Prostate gland (tissue), 2 donors: ENCODE measurements at regions not wholly inside any gene's neighbourhood (a gene's known extent, or its start where the extent isn't known, plus 50 kb on each side); places are given as distances from the start of the nearest gene placed in this dataset.

Source experiments
- POLR2A ChIP-seq: fragments of 450-650 bp; IDR thresholded peaks from one replicate; pipeline ENCODE4 v1.6.1; 2016; ENCODE audit warnings: antibody characterized with exemption, mild to moderate bottlenecking
- TF ChIP-seq, protein P1 (sequence below), 4 experiments: fragments of 200-600 bp in 2 of 4; fragments of 450-650 bp in 2 of 4; sonication (generic) in 2 of 4; IDR thresholded peaks; 1 replicate in 3 of 4; 2 replicates in 1 of 4; pipeline ENCODE4 v1.5.1; 2016 to 2019; ENCODE audit warnings: antibody characterized with exemption in 4 of 4, mild to moderate bottlenecking in 2 of 4, moderate library complexity in 2 of 4

DNA sequence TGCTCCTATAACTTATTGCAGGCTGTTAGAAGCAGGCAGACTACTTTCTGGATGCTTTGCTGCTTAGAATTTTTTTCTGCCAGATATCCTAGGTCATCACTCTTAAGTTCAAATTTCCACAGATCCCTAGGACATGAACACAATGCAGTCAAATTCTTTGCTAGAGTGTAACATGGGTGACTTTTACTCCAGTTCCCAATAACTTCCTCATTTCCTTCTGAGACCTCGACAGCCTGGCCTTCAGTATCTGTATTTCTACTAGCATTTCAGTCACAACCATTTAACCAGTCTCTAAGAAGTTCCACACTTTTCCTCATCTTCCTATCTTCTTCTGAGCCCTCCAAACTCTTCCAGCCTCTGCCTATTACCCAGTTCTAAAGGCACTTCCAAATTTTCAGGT, 60.4 kb upstream of the ZBED5 start:
- TF ChIP-seq, protein P1, sequence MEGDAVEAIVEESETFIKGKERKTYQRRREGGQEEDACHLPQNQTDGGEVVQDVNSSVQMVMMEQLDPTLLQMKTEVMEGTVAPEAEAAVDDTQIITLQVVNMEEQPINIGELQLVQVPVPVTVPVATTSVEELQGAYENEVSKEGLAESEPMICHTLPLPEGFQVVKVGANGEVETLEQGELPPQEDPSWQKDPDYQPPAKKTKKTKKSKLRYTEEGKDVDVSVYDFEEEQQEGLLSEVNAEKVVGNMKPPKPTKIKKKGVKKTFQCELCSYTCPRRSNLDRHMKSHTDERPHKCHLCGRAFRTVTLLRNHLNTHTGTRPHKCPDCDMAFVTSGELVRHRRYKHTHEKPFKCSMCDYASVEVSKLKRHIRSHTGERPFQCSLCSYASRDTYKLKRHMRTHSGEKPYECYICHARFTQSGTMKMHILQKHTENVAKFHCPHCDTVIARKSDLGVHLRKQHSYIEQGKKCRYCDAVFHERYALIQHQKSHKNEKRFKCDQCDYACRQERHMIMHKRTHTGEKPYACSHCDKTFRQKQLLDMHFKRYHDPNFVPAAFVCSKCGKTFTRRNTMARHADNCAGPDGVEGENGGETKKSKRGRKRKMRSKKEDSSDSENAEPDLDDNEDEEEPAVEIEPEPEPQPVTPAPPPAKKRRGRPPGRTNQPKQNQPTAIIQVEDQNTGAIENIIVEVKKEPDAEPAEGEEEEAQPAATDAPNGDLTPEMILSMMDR (IDR thresholded peaks at IDR 0.05): no peak
- TF ChIP-seq POLR2A: no peak
